NCI-H774 (cell line): ENCODE measurements at regions not wholly inside any gene's neighbourhood (a gene's known extent, or its start where the extent isn't known, plus 50 kb on each side); places are given as distances from the start of the nearest gene placed in this dataset.

Source experiments
- DNase-seq: peaks from one replicate; lab custom pipeline; 2025; lab: John Stamatoyannopoulos, UW

DNA sequence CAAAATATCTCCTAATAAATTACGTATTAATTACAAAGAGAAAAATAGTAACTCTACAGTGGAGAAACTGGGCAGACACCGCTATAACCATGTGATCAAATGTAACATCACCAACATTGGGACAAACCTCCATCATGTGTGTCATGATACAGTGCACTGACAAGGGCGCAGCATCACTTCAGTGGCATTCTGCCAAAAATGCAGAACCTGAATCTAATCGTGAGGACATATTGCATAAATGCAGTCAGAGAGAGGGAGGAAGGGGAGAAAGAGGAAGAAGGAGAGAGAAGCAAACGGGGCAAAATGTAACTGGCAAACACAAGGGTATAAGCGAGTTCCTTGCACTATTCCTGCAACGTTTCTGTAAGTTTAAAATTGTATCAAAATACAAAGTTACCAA is 74.2 kb upstream of the MARCHF10 start:
- DNase-seq: no peak

DNA sequence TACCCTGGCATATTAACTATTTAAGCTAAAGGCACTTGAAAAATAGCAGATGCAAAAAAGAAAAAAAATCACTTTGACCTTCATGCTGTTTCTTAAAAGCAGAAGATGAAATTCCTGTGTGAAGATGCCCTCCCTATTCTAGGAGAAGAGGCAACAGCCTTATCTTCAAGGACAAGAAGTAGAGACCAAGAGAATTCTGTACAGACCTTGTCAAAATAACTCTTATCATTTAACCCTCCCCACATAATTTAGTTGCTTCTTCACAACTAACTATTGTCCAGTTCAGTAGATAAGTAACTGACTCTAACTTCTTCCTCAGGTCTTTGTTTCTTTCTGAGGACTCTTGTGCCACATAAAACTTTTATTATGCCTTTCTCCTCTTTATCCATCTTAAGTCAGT is 72.0 kb upstream of the MARCHF10 start:
- DNase-seq: no peak

DNA sequence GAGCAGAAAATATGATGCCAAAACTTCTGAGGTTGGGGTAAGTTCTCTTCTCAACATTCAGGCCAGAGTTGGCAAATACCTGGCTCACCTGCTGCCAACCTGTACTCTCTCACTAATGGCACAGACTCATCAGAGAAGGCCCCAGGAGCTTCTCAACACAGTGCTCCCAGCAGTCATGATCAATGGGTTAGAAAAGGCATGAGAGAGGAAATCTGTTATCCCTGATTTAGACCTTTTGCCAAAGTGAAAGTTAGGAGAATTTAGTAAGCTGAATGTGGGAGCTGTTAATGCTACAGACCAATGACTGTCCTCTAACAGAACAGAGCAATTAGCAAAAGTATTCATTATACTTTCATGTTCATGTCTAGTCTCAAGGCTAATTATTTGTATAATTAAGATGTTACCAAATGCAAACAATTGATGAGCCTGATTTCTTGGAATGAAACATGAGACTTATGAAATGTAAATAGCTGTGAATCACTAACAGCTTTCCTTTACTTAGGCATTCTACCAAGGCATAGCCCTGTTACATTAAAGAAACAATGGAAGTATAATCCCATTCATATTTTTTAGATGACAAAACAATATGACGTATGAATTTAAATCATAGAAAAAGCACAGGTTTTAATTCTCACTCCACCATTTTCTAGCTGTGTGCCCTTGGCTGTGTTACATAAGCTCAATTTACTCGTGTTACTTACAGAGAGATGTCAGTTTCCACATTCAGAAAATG is 68.7 kb upstream of the MARCHF10 start:
- no peak for DNase-seq

DNA sequence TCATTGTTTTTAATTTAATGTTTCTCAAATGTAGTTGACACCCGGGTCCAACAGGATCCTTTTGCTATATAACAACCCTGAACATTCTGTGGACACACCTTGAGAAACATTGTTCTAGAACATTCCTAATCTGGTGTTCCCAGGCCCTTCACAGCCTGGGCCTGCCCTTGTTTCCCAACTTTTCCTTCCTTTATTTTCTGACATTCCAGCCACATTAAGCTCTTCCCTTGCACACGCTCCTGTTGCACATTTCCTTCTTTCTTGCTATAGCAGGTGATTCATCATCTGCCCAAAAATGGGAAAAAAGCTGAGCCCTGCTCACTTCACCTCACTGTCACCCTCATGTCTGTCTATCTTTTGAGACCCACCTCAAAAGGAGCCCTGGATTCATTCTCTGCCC is 67.9 kb upstream of the MARCHF10 start:
- no peak for DNase-seq

DNA sequence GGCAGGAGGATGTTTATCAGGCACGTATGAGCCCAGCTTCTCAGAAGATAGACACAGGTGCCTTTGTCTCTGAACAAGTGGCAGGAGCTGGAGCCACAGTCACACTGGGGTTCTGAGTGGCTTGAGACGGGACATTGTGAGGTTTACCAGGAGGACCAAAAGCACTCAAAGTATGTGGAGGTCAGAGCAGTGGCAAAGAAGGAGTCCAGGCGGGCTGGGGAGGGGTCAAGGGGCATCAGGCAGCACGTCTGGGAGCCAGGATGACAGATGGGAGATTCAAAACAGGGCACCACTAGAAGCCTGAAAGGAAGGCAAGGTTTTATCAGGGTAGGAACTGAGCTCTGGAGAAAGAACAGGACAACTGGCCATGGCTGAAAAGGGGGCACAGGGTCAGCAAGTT is 67.2 kb upstream of the MARCHF10 start:
- no peak for DNase-seq

DNA sequence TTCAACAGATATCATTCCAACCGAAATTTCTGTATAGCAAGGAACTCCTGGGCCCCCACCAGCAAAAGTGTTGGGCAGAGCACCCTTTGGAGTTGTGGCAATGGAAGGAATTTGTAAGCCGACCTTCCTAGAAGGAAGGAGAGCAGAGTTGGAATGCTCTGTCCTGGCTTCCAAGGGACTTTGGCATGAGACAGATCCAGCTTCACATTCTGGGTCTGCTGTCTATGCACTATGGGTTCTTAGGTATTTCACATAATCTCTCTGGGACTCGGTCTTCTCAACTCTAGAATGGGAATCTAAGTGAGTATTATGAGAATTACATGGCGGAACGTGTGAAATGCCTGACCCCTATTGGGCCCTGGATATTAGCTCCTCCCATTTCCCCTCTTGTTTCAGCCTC is 63.2 kb upstream of the MARCHF10 start:
- DNase-seq: no peak

DNA sequence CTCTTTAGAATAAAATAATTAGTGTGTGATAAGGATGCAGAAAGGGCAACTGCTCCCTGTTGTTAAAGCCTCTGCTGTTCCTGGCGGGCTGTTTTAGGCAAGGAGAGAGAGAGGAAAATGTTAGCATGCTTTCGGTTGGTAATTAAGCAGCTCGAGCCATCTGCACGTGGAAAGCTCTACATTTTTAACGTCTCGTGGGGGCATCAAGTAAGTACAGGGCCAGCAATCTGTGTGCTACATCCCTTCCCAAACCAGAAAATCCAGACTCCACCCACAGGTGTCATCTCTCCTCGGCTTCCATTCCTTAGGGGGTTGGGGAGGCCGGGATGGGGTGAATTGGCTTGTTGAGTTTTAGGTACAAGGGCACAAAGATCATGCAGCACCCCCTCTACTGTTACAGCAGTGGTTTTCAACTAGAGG is 62.4 kb upstream of the MARCHF10 start:
- no peak for DNase-seq

DNA sequence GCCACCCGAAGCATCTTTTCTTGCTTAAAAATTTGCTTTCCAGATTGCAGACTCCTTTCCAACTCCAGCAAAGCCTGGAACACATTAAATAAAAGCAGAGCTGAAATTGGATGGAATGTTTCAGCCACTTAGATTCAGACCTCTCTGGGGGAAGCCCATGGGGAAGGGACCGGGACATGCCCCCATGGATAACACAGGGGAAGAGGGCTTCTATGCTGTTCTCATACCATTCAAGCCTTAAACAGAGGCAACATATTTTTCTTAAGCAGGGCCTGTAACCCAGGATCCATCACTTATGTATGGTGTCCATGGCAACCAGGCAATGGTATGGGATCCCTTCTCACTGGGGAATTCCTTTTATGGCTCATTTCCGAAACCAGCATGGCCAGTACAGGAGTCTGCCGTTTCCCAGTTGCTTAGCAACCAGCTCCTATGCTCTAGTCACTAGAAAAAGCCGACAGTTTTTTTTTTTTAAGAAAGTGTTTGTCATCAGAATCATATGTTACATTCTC is 62.0 kb upstream of the MARCHF10 start:
- DNase-seq: peak; percentile 52

DNA sequence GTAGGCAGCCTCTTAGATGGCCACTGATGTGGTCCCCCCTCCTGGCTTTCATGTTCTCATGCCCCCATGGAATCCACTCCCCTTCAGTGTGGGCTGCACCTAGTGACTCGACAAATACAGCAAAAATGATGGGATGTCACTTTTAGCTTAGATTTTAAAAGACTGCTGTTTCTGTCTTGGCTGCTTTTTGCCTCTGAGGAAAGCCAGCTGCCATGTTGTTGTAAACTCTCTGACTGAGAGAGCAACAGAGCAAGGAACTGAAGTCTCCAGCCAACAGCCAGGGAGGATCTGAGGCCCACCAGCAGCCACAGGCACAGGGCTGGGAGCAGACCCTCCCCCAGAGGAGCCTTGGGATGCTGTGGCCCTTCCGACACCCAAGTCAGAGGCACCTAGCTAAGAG is 60.6 kb upstream of the MARCHF10 start:
- no peak for DNase-seq

DNA sequence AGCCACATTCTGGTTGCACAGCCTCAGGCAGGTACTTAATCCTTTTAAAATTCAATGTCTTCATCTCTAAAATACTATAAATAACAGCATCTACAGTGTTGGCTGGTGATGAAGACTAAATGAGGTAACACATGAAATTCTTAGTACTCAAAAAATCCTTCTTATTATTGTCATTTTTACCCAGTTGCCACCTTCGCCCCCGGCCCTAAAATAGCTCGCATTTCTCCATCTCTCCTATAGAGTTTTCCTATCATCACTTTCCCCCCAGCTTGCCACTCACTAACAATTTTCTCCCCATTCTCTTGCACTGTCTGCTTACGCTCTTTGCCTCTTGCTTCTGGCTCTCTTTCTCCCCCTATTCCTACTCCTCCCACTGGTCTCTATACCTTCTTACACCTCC is 59.9 kb upstream of the MARCHF10 start:
- DNase-seq: no peak

DNA sequence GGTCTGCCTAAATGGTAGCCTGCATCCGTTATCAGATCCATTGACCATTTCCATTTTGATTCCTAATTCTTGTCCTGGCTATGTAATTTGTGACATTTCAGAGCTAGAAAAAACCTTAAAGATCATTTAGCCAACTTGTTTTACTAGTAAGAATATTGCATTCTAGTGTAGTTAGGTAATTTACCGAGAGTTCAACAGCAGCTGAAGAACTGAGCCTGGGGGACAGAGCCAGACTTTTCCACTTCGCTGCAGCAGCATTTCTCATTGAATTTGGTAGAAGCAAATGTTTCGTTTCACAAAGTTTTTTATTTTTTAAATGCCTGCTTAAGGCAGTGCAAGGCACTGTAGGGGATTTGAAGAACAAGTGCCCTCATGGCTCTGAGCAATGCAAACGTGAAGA is 59.2 kb upstream of the MARCHF10 start:
- no peak for DNase-seq

DNA sequence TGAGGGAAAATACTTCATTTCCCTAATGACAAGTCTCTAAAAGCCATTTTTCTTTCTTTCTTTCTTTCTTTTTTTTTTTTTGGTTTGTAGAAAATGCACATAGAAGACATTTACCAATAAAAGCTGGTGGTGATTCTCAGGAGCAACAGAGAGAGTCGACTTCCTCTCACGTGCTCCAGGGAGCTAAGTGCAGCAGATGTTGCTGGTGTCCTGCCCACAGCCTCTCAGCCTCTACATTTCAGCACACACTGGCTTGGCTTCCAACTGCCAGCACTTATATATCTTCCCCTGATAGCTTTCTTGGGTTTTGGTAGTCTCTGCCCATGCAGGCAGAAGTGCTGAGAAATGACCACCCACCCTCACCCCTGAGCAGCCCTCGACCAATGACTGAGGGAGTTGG is 58.4 kb upstream of the MARCHF10 start:
- DNase-seq: no peak

DNA sequence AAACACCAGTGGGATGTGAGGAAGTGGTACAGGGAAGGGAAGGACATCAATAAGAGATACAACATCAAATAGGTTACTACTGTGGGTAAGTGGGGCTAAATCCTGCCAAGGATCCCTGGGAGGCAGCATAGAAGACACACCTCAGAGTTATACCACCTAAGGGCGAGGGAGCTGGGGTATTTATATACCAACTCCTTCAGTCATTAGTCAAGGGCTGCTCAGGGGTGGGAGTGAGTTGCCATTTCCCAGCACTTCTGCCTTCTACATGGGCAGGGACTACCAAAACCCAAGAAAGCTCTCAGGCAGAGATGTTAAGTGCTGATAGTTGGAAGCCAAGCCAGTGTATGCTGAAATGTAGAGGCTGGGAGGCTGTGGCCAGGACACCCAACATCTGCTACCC is 57.5 kb upstream of the MARCHF10 start:
- DNase-seq: no peak

DNA sequence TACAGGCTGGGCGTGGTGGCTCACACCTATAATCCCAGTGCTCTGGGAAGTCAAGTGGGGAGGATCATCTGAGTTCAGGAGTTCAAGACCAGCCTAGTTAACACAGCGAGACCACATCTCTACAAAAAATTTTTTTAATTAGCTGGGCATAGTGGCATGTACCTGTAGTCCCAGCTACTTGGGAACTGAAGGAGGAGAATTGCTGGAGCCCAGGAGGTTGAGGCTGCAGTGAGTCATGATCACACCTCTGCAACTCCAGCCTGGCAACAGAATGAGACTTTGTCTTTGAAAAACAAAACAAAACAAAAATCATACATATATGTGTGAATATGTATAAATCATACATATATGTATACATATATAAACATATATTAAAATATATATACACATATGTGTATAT is 54.1 kb upstream of the MARCHF10 start:
- DNase-seq: no peak

DNA sequence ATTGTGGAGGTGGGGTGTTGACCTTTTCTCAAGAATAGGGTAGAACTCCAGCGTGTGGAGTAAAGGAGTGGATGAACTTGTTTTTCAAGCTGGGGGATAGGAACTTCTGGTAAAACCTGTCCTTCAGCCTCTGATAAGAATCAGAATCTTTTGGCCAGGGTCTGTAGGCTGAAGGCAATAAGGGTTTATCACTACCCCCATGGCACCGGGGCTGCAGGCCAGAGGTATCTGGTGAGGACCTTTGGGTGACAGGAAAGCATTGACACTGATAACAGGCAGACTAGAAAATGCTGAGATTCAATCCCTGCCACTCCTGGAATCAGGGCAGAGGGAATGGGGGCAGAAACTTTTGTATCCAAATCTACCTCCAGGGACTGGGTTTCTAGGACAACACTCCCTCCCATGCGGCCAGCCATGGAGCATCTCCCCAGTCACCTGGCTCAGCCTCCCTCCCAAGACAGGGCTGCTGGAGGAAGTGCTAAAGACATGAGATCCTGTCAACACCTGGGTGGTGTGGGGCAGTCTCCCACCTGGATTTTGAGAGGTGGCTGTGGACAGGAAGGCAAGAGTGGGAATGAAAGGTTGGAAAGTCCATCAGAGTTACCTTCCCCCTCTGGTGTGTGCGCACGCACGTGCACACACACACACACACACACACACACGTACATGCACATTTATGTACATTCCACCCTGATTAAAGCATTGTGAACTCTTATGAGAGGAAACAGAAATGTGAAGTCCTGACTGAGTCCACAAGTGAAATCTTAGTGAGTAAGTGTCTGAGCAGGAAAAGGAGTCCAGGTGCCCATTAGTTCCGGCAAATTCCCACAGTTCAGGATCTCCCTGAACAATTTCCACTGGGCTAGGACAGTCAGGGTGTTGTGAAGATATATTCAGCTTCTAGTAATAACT is 53.1 kb upstream of the MARCHF10 start:
- no peak for DNase-seq

DNA sequence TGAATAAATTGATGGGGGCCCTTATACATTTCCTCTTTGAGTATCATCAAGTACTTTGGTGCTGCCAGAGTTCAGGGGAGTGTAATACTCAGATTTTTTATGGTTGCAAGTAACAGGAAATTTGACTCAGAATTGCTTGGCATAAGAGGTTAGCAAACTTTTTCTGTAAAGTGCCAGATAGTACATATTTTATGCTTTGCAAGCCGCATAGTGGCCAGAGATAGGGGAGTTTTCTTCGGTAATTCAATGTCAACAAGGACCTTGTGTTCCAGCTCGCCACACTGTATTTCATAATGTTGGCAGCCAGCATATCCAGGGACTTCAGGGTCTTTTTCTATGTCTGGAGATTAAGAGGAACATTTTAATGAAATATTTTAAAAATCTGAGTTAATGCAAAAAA is 51.0 kb upstream of the MARCHF10 start:
- DNase-seq: no peak
